ENCODE measurements at regions not wholly inside any gene's neighbourhood (a gene's known extent, or its start where the extent isn't known, plus 50 kb on each side); places are given as distances from the start of the nearest gene placed in this dataset.

DNA sequence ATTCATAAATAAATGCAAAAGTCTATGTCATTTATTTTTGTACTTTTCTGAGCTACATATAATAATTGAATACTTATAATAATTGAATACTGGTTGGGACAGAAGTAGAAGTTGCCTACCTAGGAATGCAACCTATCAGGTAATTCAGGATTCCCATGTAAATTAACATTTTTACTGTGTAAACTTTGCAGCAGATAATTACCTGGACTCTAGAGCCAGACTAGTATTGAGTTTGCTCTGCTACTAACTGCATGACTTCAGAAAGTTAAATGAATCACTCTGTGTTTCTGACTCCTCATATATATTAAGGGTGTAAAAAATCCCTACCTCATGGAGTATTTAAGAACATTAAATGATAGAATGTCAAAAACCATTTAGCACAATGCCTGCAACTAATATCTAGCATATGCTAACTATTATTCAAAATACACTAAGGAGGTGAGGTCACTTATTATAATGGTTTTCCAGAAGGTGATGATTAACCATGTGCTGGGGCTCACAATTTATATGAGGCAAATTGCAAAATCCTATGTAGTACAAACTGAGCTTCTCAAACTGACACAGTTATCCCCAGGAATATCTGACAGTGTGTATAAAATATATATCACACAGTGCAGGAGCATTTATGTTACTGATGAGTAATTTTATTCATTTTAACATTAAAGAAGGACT lies 138.1 kb upstream of the ANO3 start:
- H3K27ac Mint-ChIP-seq: no peak overlapping the region
- peaks cover 4% of the 10 kb centered on the region for H3K9me3 Mint-ChIP-seq
- no peak for ATAC-seq (replicated peaks)
- H3K27me3 Mint-ChIP-seq: no peaks in the 10 kb centered on the region
- H3K4me1 Mint-ChIP-seq: no peaks in the 10 kb centered on the region
- no peak overlapping the region for H3K4me3 Mint-ChIP-seq
- H3K36me3 Mint-ChIP-seq (ENCODE audit: low read depth): no peaks in the 10 kb centered on the region

- Mint-ChIP-seq H3K27me3 (no peaks in the 10 kb centered on the region), H3K27ac (no peak overlapping the region), H3K36me3 (ENCODE audit: low read depth) (no peaks in the 10 kb centered on the region), H3K4me3 (no peak overlapping the region), H3K9me3 (peaks cover 4% of the 10 kb centered on the region), H3K4me1 (no peaks in the 10 kb centered on the region)
- no peak for ATAC-seq (replicated peaks)
Observed at GRCh38 chr11:26194881-26195280, 137.0 kb upstream of the ANO3 start.

GRCh38 chr11:26198532-26199096 lies 133.3 kb upstream of the ANO3 start:
- H3K27ac Mint-ChIP-seq: no peak overlapping the region
- no peaks in the 10 kb centered on the region for H3K27me3 Mint-ChIP-seq
- H3K36me3 Mint-ChIP-seq (ENCODE audit: low read depth): no peaks in the 10 kb centered on the region
- no peaks in the 10 kb centered on the region for H3K4me1 Mint-ChIP-seq
- no peak for ATAC-seq (replicated peaks)
- H3K4me3 Mint-ChIP-seq: no peak overlapping the region
- peaks cover 4% of the 10 kb centered on the region for H3K9me3 Mint-ChIP-seq

GRCh38 chr11:26199331-26200095 lies 132.4 kb upstream of the ANO3 start:
- no peaks in the 10 kb centered on the region for H3K36me3 Mint-ChIP-seq (ENCODE audit: low read depth)
- no peak overlapping the region for H3K4me3 Mint-ChIP-seq
- H3K4me1 Mint-ChIP-seq: no peaks in the 10 kb centered on the region
- no peak overlapping the region for H3K27ac Mint-ChIP-seq
- H3K27me3 Mint-ChIP-seq: no peaks in the 10 kb centered on the region
- H3K9me3 Mint-ChIP-seq: peaks cover 4% of the 10 kb centered on the region
- no peak for ATAC-seq (replicated peaks)

DNA sequence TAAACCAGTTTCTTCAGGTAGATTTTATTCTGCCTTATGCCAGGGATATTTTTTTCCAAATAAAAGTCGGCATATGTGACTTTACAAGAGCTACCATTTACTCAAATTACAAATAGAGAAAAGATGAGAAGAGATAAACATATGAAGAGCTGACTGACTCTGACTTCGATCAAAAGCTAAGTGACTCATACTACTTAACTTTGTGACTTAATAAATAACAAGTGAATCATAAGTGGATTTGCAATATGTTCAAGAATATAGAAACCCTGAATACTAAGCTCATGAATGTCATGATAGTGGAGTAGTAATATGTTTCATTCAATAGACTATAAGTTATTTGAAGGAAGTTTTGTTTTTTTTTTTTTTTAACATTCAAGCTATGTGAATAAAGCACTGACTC lies 130.5 kb upstream of the ANO3 start:
- peaks cover 4% of the 10 kb centered on the region for H3K9me3 Mint-ChIP-seq

DNA sequence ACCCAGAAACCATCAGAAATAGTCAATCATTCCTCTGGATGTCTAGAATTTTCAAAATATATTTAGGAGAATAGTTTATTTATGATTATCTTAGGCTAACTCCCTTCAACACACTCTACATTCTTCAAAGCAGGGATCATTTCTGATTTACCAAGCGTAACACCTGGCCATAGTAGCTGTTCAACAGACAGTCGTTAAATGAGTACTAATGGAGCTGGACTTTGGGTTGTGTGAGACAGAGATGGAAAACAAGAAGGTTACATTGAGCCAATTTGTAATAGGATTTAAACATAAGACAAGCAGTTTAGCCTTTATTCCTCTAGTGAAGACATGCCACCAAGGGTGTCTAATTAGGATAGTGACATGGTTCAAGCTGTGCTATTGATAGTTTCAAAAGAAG lies 129.2 kb upstream of the ANO3 start:
- H3K4me3 Mint-ChIP-seq: no peak overlapping the region
- no peak for ATAC-seq (replicated peaks)
- H3K36me3 Mint-ChIP-seq (ENCODE audit: low read depth): no peaks in the 10 kb centered on the region
- H3K9me3 Mint-ChIP-seq: peaks cover under 1% of the 10 kb centered on the region
- H3K4me1 Mint-ChIP-seq: no peaks in the 10 kb centered on the region
- no peak overlapping the region for H3K27ac Mint-ChIP-seq
- H3K27me3 Mint-ChIP-seq: no peaks in the 10 kb centered on the region

More for the DNA sequence above, 130.5 kb upstream of the ANO3 start:
- H3K27me3 Mint-ChIP-seq: no peaks in the 10 kb centered on the region
- no peak overlapping the region for H3K4me3 Mint-ChIP-seq
- no peaks in the 10 kb centered on the region for H3K36me3 Mint-ChIP-seq (ENCODE audit: low read depth)
- no peak overlapping the region for H3K27ac Mint-ChIP-seq
- H3K4me1 Mint-ChIP-seq: no peaks in the 10 kb centered on the region
- no peak for ATAC-seq (replicated peaks)

GRCh38 chr11:26204101-26204500 lies 127.8 kb upstream of the ANO3 start:
- Mint-ChIP-seq H3K4me3 (no peak overlapping the region), H3K27me3 (no peaks in the 10 kb centered on the region), H3K4me1 (no peaks in the 10 kb centered on the region), H3K36me3 (ENCODE audit: low read depth) (no peaks in the 10 kb centered on the region), H3K27ac (no peak overlapping the region), H3K9me3 (no peaks in the 10 kb centered on the region)
- ATAC-seq (replicated peaks): no peak

- ATAC-seq (replicated peaks): no peak
- H3K9me3 Mint-ChIP-seq: no peaks in the 10 kb centered on the region
- H3K4me1 Mint-ChIP-seq: no peaks in the 10 kb centered on the region
- no peaks in the 10 kb centered on the region for H3K27me3 Mint-ChIP-seq
- H3K27ac Mint-ChIP-seq: no peak overlapping the region
- H3K4me3 Mint-ChIP-seq: no peak overlapping the region
- no peaks in the 10 kb centered on the region for H3K36me3 Mint-ChIP-seq (ENCODE audit: low read depth)
Observed at GRCh38 chr11:26204839-26205238, 127.1 kb upstream of the ANO3 start.

- Mint-ChIP-seq H3K27ac (no peak overlapping the region), H3K36me3 (ENCODE audit: low read depth) (no peaks in the 10 kb centered on the region)
Observed at GRCh38 chr11:26219183-26220117, 112.5 kb upstream of the ANO3 start.

GRCh38 chr11:26225646-26226045 lies 106.3 kb upstream of the ANO3 start:
- Mint-ChIP-seq H3K4me3 (no peak overlapping the region), H3K27me3 (no peaks in the 10 kb centered on the region), H3K36me3 (ENCODE audit: low read depth) (no peaks in the 10 kb centered on the region), H3K9me3 (peaks cover 4% of the 10 kb centered on the region), H3K27ac (no peak overlapping the region), H3K4me1 (no peaks in the 10 kb centered on the region)
- ATAC-seq (replicated peaks): no peak

More at GRCh38 chr11:26219183-26220117, 112.5 kb upstream of the ANO3 start:
- Mint-ChIP-seq H3K4me1 (no peaks in the 10 kb centered on the region), H3K4me3 (no peak overlapping the region), H3K9me3 (peaks cover 4% of the 10 kb centered on the region), H3K27me3 (no peaks in the 10 kb centered on the region)
- ATAC-seq (replicated peaks): no peak

DNA sequence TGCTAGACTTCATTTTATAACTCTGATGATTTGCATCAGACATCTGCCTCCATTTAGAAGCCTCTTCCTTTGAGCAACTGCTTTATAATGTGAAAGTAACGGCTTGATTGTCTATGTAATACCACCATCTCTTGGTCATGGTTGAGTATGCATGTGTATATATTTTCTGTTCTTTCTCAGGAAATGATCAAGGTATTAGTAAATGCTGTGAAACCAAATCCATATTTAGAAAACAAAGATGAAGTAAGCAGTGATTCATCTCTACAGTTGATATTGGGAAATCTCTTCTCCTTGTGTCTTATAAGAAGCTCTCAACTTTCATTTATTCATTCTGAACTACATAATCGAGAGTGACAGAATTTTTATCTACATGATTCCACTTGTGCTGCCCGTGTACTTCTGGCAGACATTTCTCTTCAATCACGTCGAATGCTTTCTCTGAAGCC lies 104.6 kb upstream of the ANO3 start:
- H3K36me3 Mint-ChIP-seq (ENCODE audit: low read depth): no peaks in the 10 kb centered on the region
- ATAC-seq (replicated peaks): no peak
- peaks cover 4% of the 10 kb centered on the region for H3K9me3 Mint-ChIP-seq
- no peak overlapping the region for H3K4me3 Mint-ChIP-seq
- H3K27me3 Mint-ChIP-seq: no peaks in the 10 kb centered on the region
- H3K27ac Mint-ChIP-seq: no peak overlapping the region
- H3K4me1 Mint-ChIP-seq: no peaks in the 10 kb centered on the region

DNA sequence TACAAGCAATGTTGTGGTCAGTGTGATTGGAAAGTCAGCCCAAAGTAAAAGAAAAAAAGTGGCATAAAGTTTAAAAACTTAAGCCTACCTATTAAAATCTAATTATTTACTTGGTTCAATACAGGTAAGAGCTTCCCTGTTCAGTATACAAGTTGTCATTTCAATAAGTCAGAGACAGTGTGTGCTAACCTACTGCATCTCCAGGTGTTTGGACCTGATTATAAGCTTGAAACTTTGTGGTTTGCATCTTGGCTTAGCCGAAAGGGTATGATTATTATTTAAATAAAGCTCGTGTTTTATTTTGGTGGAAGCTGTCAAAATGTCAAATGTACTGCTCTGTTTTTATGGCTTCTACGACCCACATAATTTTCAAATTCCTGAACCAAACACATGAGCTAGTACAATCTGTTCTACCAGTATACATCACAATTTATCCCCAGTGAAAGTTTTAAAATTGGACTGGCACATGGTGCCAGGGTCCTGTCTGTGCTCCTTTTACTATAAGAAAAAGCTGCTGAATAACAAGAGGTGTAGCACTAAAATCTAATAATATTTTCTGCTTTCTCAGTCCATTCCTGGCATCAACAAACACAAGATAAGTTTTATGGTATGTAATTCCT lies 103.9 kb upstream of the ANO3 start:
- Mint-ChIP-seq H3K27ac (no peak overlapping the region), H3K4me1 (no peaks in the 10 kb centered on the region), H3K27me3 (no peaks in the 10 kb centered on the region), H3K36me3 (ENCODE audit: low read depth) (no peaks in the 10 kb centered on the region), H3K4me3 (no peak overlapping the region), H3K9me3 (peaks cover 4% of the 10 kb centered on the region)
- no peak for ATAC-seq (replicated peaks)

GRCh38 chr11:26228778-26229177 lies 103.2 kb upstream of the ANO3 start:
- ATAC-seq (replicated peaks): no peak
- H3K27ac Mint-ChIP-seq: no peak overlapping the region
- H3K4me3 Mint-ChIP-seq: no peak overlapping the region
- H3K36me3 Mint-ChIP-seq (ENCODE audit: low read depth): no peaks in the 10 kb centered on the region
- no peaks in the 10 kb centered on the region for H3K4me1 Mint-ChIP-seq
- H3K27me3 Mint-ChIP-seq: no peaks in the 10 kb centered on the region
- peaks cover 4% of the 10 kb centered on the region for H3K9me3 Mint-ChIP-seq

DNA sequence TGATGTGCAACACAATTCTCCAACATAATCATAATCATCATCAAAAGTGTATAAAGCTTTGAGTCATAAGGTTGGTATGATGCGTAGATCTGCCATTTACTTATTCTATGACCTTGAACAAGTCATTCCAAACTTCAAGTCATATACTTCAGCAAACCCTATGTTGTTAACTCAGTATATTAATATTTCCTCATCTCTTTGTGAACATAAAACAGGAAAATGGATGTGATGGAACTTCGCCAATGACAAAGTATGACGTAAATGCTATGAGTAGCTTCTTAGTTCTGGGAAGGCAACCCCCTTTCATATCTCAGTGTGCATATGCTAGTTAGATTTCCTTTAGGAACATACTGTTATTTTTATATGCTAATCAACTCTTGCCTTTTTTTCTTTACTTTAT lies 102.7 kb upstream of the ANO3 start:
- H3K36me3 Mint-ChIP-seq (ENCODE audit: low read depth): no peaks in the 10 kb centered on the region
- no peak for ATAC-seq (replicated peaks)
- no peaks in the 10 kb centered on the region for H3K4me1 Mint-ChIP-seq
- peaks cover 4% of the 10 kb centered on the region for H3K9me3 Mint-ChIP-seq
- H3K27ac Mint-ChIP-seq: no peak overlapping the region
- no peaks in the 10 kb centered on the region for H3K27me3 Mint-ChIP-seq
- H3K4me3 Mint-ChIP-seq: no peak overlapping the region

Data from activated T-helper 17 cell treated with anti-CD3 and anti-CD28 coated beads, Interleukin-2, amount 50 U/mL, for 72 hours (primary cell).